ENCODE measurements at regions not wholly inside any gene's neighbourhood (a gene's known extent, or its start where the extent isn't known, plus 50 kb on each side); places are given as distances from the start of the nearest gene placed in this dataset.

DNA sequence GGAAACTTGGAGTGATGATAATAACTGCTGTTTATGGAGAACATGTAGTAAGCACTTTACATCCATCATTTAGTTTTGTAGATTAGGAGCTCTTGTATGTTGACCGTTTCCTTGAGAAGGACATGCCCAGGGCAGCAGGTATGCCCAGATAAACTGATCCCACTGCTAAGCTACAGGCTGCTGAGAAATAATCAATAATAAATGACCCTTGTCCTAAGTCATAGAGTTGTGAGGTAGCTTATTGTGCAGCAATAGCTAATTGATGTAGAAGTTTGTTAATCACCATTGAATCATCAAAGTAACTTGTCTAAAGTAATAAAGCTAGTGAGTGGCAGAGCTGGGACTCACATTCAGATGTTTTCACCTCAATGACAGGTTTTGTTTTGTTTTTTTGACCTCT is 287.2 kb upstream of the CYRIA start:
- Histone ChIP-seq H3K4me2 (ENCODE audit: control insufficient read depth, extremely low read depth, insufficient read depth, low read depth, low read length) (no peak overlapping the region), H3K79me2 (ENCODE audit: control insufficient read depth, insufficient read depth, low read length) (no peaks in the 10 kb centered on the region), H3K4me3 (ENCODE audit: control insufficient read depth in 2 of 3, extremely low read depth in 1 of 3, insufficient read depth in 2 of 3, low read depth in 1 of 3, low read length in 3 of 3) (no peak overlapping the region), H3K9me1 (ENCODE audit: control insufficient read depth, extremely low read depth, insufficient read depth, low read length) (no peaks in the 10 kb centered on the region), H3K4me1 (ENCODE audit: control insufficient read depth, extremely low read depth, insufficient read depth, low read length) (no peaks in the 10 kb centered on the region), H4K20me1 (ENCODE audit: control insufficient read depth, extremely low read depth, insufficient read depth, low read length) (no peaks in the 10 kb centered on the region), H3K9ac (ENCODE audit: control insufficient read depth, extremely low read depth, insufficient read depth, low read length) (no peak overlapping the region), H3K27ac (ENCODE audit: control insufficient read depth, insufficient read depth, low read length) (no peak overlapping the region), H3K9me3 (ENCODE audit: control insufficient read depth, low read depth, low read length) (no peaks in the 10 kb centered on the region), H2AFZ (ENCODE audit: control insufficient read depth, low read length) (no peak overlapping the region), H3K27me3 (ENCODE audit: control insufficient read depth, extremely low read depth, insufficient read depth, low read length) (no peaks in the 10 kb centered on the region), H3K36me3 (ENCODE audit: control insufficient read depth in 2 of 2, extremely low read depth in 1 of 2, insufficient read depth in 2 of 2, low read length in 2 of 2) (no peaks in the 10 kb centered on the region)
- TF ChIP-seq, protein P1, sequence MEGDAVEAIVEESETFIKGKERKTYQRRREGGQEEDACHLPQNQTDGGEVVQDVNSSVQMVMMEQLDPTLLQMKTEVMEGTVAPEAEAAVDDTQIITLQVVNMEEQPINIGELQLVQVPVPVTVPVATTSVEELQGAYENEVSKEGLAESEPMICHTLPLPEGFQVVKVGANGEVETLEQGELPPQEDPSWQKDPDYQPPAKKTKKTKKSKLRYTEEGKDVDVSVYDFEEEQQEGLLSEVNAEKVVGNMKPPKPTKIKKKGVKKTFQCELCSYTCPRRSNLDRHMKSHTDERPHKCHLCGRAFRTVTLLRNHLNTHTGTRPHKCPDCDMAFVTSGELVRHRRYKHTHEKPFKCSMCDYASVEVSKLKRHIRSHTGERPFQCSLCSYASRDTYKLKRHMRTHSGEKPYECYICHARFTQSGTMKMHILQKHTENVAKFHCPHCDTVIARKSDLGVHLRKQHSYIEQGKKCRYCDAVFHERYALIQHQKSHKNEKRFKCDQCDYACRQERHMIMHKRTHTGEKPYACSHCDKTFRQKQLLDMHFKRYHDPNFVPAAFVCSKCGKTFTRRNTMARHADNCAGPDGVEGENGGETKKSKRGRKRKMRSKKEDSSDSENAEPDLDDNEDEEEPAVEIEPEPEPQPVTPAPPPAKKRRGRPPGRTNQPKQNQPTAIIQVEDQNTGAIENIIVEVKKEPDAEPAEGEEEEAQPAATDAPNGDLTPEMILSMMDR (optimal IDR thresholded peaks at IDR 0.05 in 1 of 3, IDR thresholded peaks at IDR 0.05 in 1 of 3, conservative IDR thresholded peaks at IDR 0.05 in 1 of 3; ENCODE audit: extremely low read depth in 1 of 3, insufficient read depth in 2 of 3, low read length in 3 of 3), result no peak
- TF ChIP-seq EZH2 (IDR thresholded peaks at IDR 0.05; ENCODE audit: low read length), result no peak
- DNase-seq (ENCODE audit: low read depth, low spot score), result no peak
- FAIRE-seq, result no peak
- dilution Hi-C loops (cut with MboI; ENCODE audit: extremely low pct_ligation_motif_present, low sequenced_read_pairs), result no loop called here

DNA sequence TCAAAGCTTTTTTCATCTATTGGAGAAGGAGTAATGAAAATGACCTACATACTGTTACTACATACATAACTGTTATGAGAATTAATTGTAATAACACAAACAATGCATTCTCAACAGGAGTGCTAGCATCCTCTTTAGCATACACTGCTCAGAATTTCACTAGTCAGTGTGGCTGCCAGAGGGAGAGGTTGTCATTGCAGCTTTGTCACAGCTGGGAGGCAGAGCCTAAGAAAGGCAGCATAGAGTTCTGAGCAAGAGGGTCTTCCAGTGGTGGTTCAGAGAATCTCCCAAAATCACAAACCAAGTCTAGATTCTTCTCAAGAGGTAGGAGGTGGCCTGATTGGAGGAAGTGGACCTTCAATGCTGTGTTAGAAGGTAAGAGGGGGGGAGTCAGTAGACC is 286.7 kb upstream of the CYRIA start:
- H3K9ac ChIP-seq (ENCODE audit: control insufficient read depth, extremely low read depth, insufficient read depth, low read length), result no peak overlapping the region
- dilution Hi-C loops (cut with MboI; ENCODE audit: extremely low pct_ligation_motif_present, low sequenced_read_pairs), result no loop called here
- H3K27me3 ChIP-seq (ENCODE audit: control insufficient read depth, extremely low read depth, insufficient read depth, low read length), result no peaks in the 10 kb centered on the region
- no peak overlapping the region for H3K4me2 ChIP-seq (ENCODE audit: control insufficient read depth, extremely low read depth, insufficient read depth, low read depth, low read length)
- TF ChIP-seq EZH2 (IDR thresholded peaks at IDR 0.05; ENCODE audit: low read length), result no peak
- no peaks in the 10 kb centered on the region for H3K36me3 ChIP-seq (ENCODE audit: control insufficient read depth in 2 of 2, extremely low read depth in 1 of 2, insufficient read depth in 2 of 2, low read length in 2 of 2)
- H3K9me1 ChIP-seq (ENCODE audit: control insufficient read depth, extremely low read depth, insufficient read depth, low read length), result no peaks in the 10 kb centered on the region
- no peaks in the 10 kb centered on the region for H4K20me1 ChIP-seq (ENCODE audit: control insufficient read depth, extremely low read depth, insufficient read depth, low read length)
- DNase-seq (ENCODE audit: low read depth, low spot score) (no peak), FAIRE-seq (no peak)
- H3K4me3 ChIP-seq (ENCODE audit: control insufficient read depth in 2 of 3, extremely low read depth in 1 of 3, insufficient read depth in 2 of 3, low read depth in 1 of 3, low read length in 3 of 3), result no peak overlapping the region
- no peak overlapping the region for H3K27ac ChIP-seq (ENCODE audit: control insufficient read depth, insufficient read depth, low read length)
- H3K9me3 ChIP-seq (ENCODE audit: control insufficient read depth, low read depth, low read length), result no peaks in the 10 kb centered on the region
- no peaks in the 10 kb centered on the region for H3K79me2 ChIP-seq (ENCODE audit: control insufficient read depth, insufficient read depth, low read length)
- no peak overlapping the region for H2AFZ ChIP-seq (ENCODE audit: control insufficient read depth, low read length)
- H3K4me1 ChIP-seq (ENCODE audit: control insufficient read depth, extremely low read depth, insufficient read depth, low read length), result no peaks in the 10 kb centered on the region

DNA sequence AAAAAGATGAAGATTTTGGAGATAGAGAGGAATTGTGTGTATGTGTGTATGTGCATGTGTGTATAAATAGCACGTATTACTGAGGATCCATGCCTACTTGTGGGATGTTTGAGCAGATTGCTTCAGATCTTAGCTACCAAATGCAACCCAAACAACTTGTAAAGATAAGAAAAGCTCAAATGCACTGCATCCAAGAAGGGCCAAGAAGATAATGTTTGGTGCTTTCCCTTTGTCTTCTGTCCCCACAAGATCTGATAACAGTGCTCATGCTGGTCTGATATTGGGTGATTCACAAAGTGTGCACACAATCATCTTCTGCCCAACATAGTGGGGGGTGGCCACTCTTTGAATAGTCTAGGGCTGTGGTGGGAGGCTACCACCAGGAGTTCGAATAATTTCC is 284.8 kb upstream of the CYRIA start:
- DNase-seq (ENCODE audit: low read depth, low spot score) (no peak), FAIRE-seq (no peak)
- no peaks in the 10 kb centered on the region for H3K36me3 ChIP-seq (ENCODE audit: control insufficient read depth in 2 of 2, extremely low read depth in 1 of 2, insufficient read depth in 2 of 2, low read length in 2 of 2)
- H3K27ac ChIP-seq (ENCODE audit: control insufficient read depth, insufficient read depth, low read length), result no peak overlapping the region
- no peak for TF ChIP-seq EZH2 (IDR thresholded peaks at IDR 0.05; ENCODE audit: low read length)
- TF ChIP-seq, protein P1 (optimal IDR thresholded peaks at IDR 0.05 in 1 of 3, IDR thresholded peaks at IDR 0.05 in 1 of 3, conservative IDR thresholded peaks at IDR 0.05 in 1 of 3; ENCODE audit: extremely low read depth in 1 of 3, insufficient read depth in 2 of 3, low read length in 3 of 3), result no peak
- H3K9me3 ChIP-seq (ENCODE audit: control insufficient read depth, low read depth, low read length), result no peaks in the 10 kb centered on the region
- no peak overlapping the region for H3K4me3 ChIP-seq (ENCODE audit: control insufficient read depth in 2 of 3, extremely low read depth in 1 of 3, insufficient read depth in 2 of 3, low read depth in 1 of 3, low read length in 3 of 3)
- no peak overlapping the region for H2AFZ ChIP-seq (ENCODE audit: control insufficient read depth, low read length)
- H4K20me1 ChIP-seq (ENCODE audit: control insufficient read depth, extremely low read depth, insufficient read depth, low read length), result no peaks in the 10 kb centered on the region
- H3K79me2 ChIP-seq (ENCODE audit: control insufficient read depth, insufficient read depth, low read length), result no peaks in the 10 kb centered on the region
- H3K27me3 ChIP-seq (ENCODE audit: control insufficient read depth, extremely low read depth, insufficient read depth, low read length), result no peaks in the 10 kb centered on the region
- H3K4me2 ChIP-seq (ENCODE audit: control insufficient read depth, extremely low read depth, insufficient read depth, low read depth, low read length), result no peak overlapping the region
- dilution Hi-C loops (cut with MboI; ENCODE audit: extremely low pct_ligation_motif_present, low sequenced_read_pairs), result no loop called here
- no peaks in the 10 kb centered on the region for H3K9me1 ChIP-seq (ENCODE audit: control insufficient read depth, extremely low read depth, insufficient read depth, low read length)
- H3K9ac ChIP-seq (ENCODE audit: control insufficient read depth, extremely low read depth, insufficient read depth, low read length), result no peak overlapping the region
- H3K4me1 ChIP-seq (ENCODE audit: control insufficient read depth, extremely low read depth, insufficient read depth, low read length), result no peaks in the 10 kb centered on the region
